DOHH2 (cell line): ENCODE measurements at regions not wholly inside any gene's neighbourhood (a gene's known extent, or its start where the extent isn't known, plus 50 kb on each side); places are given as distances from the start of the nearest gene placed in this dataset.

Experiments used
- H3F3A ChIP-seq: fragments of 200-600 bp; sonication (generic), shearing (Covaris generic); 2 replicates; pipeline ENCODE4 v1.6.0; 2016; ENCODE audit warnings: antibody characterized with exemption, mild to moderate bottlenecking; ENCODE audit not compliant: control insufficient read depth, insufficient read depth
- H3K27ac ChIP-seq: fragments of 200-600 bp; sonication (generic); 2 replicates; pipeline ENCODE4 v1.5.1; 2014; ENCODE audit warnings: low read depth, mild to moderate bottlenecking, low read length, moderate library complexity
- H3K27me3 ChIP-seq: fragments of 200-600 bp; sonication (generic); 2 replicates; pipeline ENCODE4 v1.6.1; 2014; ENCODE audit warnings: mild to moderate bottlenecking, low read length, mixed read lengths; ENCODE audit not compliant: control insufficient read depth
- H3K36me3 ChIP-seq: fragments of 200-600 bp; sonication (generic); 2 replicates; pipeline ENCODE4 v1.6.1; 2014; ENCODE audit warnings: mild to moderate bottlenecking, low read length, moderate library complexity, mixed read lengths; ENCODE audit not compliant: control insufficient read depth
- H3K4me1 ChIP-seq: fragments of 200-600 bp; sonication (generic); 2 replicates; pipeline ENCODE4 v1.6.1; 2014; ENCODE audit warnings: mild to moderate bottlenecking, low read length, mixed read lengths; ENCODE audit not compliant: control insufficient read depth
- H3K4me2 ChIP-seq: fragments of 200-600 bp; sonication (generic); 2 replicates; pipeline ENCODE4 v1.6.0; 2014; ENCODE audit warnings: mild to moderate bottlenecking, low read length, moderate library complexity
- H3K4me3 ChIP-seq: fragments of 200-600 bp; sonication (generic); 2 replicates; pipeline ENCODE4 v1.5.1; 2014; ENCODE audit warnings: mild to moderate bottlenecking, low read length, mixed read lengths
- H3K79me2 ChIP-seq: fragments of 200-600 bp; sonication (generic); 2 replicates; pipeline ENCODE4 v1.6.1; 2014; ENCODE audit warnings: mild to moderate bottlenecking, low read length, mixed read lengths; ENCODE audit not compliant: control insufficient read depth
- H3K9me2 ChIP-seq: fragments of 200-600 bp; sonication (generic); replicated peaks from 2 replicates; pipeline ENCODE4 v1.6.1; 2014; ENCODE audit warnings: mild to moderate bottlenecking, low read length, mixed read lengths; ENCODE audit not compliant: control insufficient read depth
- H3K9me3 ChIP-seq: fragments of 200-600 bp; sonication (generic); 2 replicates; pipeline ENCODE4 v1.6.1; 2014; ENCODE audit warnings: antibody characterized with exemption, low read length, mixed read lengths; ENCODE audit not compliant: control insufficient read depth, insufficient read depth
- H4K20me1 ChIP-seq: fragments of 200-600 bp; sonication (generic); 2 replicates; pipeline ENCODE4 v1.6.0; 2014; ENCODE audit warnings: low read depth, mild to moderate bottlenecking, antibody characterized with exemption, low read length, moderate library complexity; ENCODE audit not compliant: control insufficient read depth, insufficient read depth
- CTCF ChIP-seq: fragments of 200-600 bp; sonication (generic); IDR thresholded peaks from one replicate; pipeline ENCODE4 v1.5.1; 2014; ENCODE audit warnings: antibody characterized with exemption, mild to moderate bottlenecking, low read depth, low read length; ENCODE audit not compliant: poor library complexity, severe bottlenecking
- EZH2phosphoT487 ChIP-seq: fragments of 200-600 bp; sonication (generic); IDR thresholded peaks from 2 replicates; pipeline ENCODE4 v1.6.1; 2017; ENCODE audit warnings: borderline replicate concordance, mild to moderate bottlenecking, antibody characterized with exemption, low read length, moderate library complexity, mixed read lengths

- Histone ChIP-seq H3K27me3 (no peaks in the 10 kb centered on the region), H3K36me3 (no peaks in the 10 kb centered on the region), H3K27ac (no peak overlapping the region), H3K79me2 (no peaks in the 10 kb centered on the region), H3K4me1 (no peaks in the 10 kb centered on the region), H3K4me2 (no peak overlapping the region), H3K9me2 (no peaks in the 10 kb centered on the region), H3K4me3 (no peak overlapping the region), H3F3A (no peaks in the 10 kb centered on the region), H4K20me1 (no peaks in the 10 kb centered on the region), H3K9me3 (no peaks in the 10 kb centered on the region)
- TF ChIP-seq CTCF = no peak
- no peak for TF ChIP-seq EZH2phosphoT487
These were observed 471.8 kb downstream of the GBE1 start for GRCh38 chr3:81289676-81290075.

- Histone ChIP-seq H3K9me2 (no peaks in the 10 kb centered on the region), H3K4me1 (no peaks in the 10 kb centered on the region), H3K36me3 (no peaks in the 10 kb centered on the region), H3K4me2 (no peak overlapping the region), H3K9me3 (no peaks in the 10 kb centered on the region), H4K20me1 (no peaks in the 10 kb centered on the region), H3F3A (no peaks in the 10 kb centered on the region), H3K27ac (no peak overlapping the region), H3K27me3 (no peaks in the 10 kb centered on the region), H3K79me2 (no peaks in the 10 kb centered on the region), H3K4me3 (no peak overlapping the region)
- TF ChIP-seq CTCF = no peak
- no peak for TF ChIP-seq EZH2phosphoT487
These were observed 481.7 kb downstream of the GBE1 start for GRCh38 chr3:81279481-81280379.

GRCh38 chr3:81277853-81278252, 483.6 kb downstream of the GBE1 start:
- H4K20me1 ChIP-seq = no peaks in the 10 kb centered on the region
- TF ChIP-seq CTCF (no peak), EZH2phosphoT487 (no peak)
- H3K9me2 ChIP-seq = no peaks in the 10 kb centered on the region
- H3K9me3 ChIP-seq = no peaks in the 10 kb centered on the region
- H3K27me3 ChIP-seq = no peaks in the 10 kb centered on the region
- H3K4me2 ChIP-seq = no peak overlapping the region
- no peak overlapping the region for H3K27ac ChIP-seq
- H3K4me3 ChIP-seq = no peak overlapping the region
- no peaks in the 10 kb centered on the region for H3K79me2 ChIP-seq
- H3K4me1 ChIP-seq = no peaks in the 10 kb centered on the region
- H3F3A ChIP-seq = no peaks in the 10 kb centered on the region
- H3K36me3 ChIP-seq = no peaks in the 10 kb centered on the region
